ENCODE measurements at regions not wholly inside any gene's neighbourhood (a gene's known extent, or its start where the extent isn't known, plus 50 kb on each side); places are given as distances from the start of the nearest gene placed in this dataset.

- DNase-seq (ENCODE audit: low read depth) = no peak
- TF ChIP-seq, protein P1, sequence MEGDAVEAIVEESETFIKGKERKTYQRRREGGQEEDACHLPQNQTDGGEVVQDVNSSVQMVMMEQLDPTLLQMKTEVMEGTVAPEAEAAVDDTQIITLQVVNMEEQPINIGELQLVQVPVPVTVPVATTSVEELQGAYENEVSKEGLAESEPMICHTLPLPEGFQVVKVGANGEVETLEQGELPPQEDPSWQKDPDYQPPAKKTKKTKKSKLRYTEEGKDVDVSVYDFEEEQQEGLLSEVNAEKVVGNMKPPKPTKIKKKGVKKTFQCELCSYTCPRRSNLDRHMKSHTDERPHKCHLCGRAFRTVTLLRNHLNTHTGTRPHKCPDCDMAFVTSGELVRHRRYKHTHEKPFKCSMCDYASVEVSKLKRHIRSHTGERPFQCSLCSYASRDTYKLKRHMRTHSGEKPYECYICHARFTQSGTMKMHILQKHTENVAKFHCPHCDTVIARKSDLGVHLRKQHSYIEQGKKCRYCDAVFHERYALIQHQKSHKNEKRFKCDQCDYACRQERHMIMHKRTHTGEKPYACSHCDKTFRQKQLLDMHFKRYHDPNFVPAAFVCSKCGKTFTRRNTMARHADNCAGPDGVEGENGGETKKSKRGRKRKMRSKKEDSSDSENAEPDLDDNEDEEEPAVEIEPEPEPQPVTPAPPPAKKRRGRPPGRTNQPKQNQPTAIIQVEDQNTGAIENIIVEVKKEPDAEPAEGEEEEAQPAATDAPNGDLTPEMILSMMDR (IDR thresholded peaks at IDR 0.05; ENCODE audit: control insufficient read depth, extremely low read depth, insufficient read depth) = no peak
- no peak overlapping the region for H3K4me3 ChIP-seq (ENCODE audit: low read depth, low read length)
These were observed 1279.1 kb upstream of the FLRT2 start for GRCh38 chr14:84250893-84251292.

- no peak for DNase-seq (ENCODE audit: low read depth)
- H3K4me3 ChIP-seq (ENCODE audit: low read depth, low read length) = no peak overlapping the region
- TF ChIP-seq, protein P1 (IDR thresholded peaks at IDR 0.05; ENCODE audit: control insufficient read depth, extremely low read depth, insufficient read depth) = no peak
These were observed 1278.4 kb upstream of the FLRT2 start for GRCh38 chr14:84251411-84252115.

- TF ChIP-seq, protein P1 (IDR thresholded peaks at IDR 0.05; ENCODE audit: control insufficient read depth, extremely low read depth, insufficient read depth) = no peak
- no peak overlapping the region for H3K4me3 ChIP-seq (ENCODE audit: low read depth, low read length)
- DNase-seq (ENCODE audit: low read depth) = no peak
These were observed 1277.2 kb upstream of the FLRT2 start for GRCh38 chr14:84252706-84253105.

DNA sequence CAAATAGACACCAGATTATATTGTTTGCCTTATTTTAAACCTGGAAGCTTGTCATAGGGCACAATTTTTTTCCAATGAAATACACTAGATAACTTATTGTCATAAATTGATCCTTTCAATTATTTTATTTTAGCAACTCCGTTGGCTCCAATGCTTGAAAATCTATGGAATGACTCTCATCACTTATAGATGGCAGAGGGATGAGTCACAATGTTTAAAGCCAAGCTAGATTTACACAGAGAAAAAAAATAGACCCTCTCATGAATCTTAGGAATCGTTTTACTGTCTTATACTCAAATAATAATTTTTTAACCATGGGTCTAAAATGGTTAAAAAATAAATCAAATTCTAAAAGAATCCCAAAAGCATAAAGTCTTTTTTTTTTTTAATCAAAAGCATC is 1276.6 kb upstream of the FLRT2 start:
- H3K4me3 ChIP-seq (ENCODE audit: low read depth, low read length) = no peak overlapping the region
- TF ChIP-seq, protein P1 (IDR thresholded peaks at IDR 0.05; ENCODE audit: control insufficient read depth, extremely low read depth, insufficient read depth) = no peak
- no peak for DNase-seq (ENCODE audit: low read depth)

GRCh38 chr14:84254290-84254689 is 1275.7 kb upstream of the FLRT2 start:
- TF ChIP-seq, protein P1 (IDR thresholded peaks at IDR 0.05; ENCODE audit: control insufficient read depth, extremely low read depth, insufficient read depth) = no peak
- H3K4me3 ChIP-seq (ENCODE audit: low read depth, low read length) = no peak overlapping the region
- peak; percentile 75 for DNase-seq (ENCODE audit: low read depth)

DNA sequence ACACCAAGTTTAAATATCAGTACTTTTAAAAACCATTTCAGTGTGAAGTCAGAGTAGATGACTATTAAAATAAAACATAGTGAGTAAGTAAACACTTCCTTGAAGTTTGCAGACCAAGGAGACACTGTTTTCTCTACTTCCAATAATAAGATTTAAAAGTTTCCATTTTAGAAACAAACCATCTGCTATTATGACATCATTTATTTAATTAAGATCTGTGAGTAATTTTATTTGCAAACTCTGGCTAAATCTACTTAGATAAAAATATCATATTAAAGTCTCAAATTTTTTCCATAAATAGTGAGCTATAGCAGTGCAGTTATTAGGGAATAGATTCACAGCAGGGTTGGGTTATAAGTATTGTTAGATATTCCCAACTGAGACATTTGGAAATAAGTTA is 1267.0 kb upstream of the FLRT2 start:
- H3K4me3 ChIP-seq (ENCODE audit: low read depth, low read length) = no peak overlapping the region
- TF ChIP-seq, protein P1 (IDR thresholded peaks at IDR 0.05; ENCODE audit: control insufficient read depth, extremely low read depth, insufficient read depth) = no peak
- DNase-seq (ENCODE audit: low read depth) = no peak

- TF ChIP-seq, protein P1 (IDR thresholded peaks at IDR 0.05; ENCODE audit: control insufficient read depth, extremely low read depth, insufficient read depth) = no peak
- no peak for DNase-seq (ENCODE audit: low read depth)
These were observed 1257.6 kb upstream of the FLRT2 start for GRCh38 chr14:84272290-84272721.

More at GRCh38 chr14:84272290-84272721, 1257.6 kb upstream of the FLRT2 start:
- no peak overlapping the region for H3K4me3 ChIP-seq (ENCODE audit: low read depth, low read length)

All from LNCaP clone FGC (cell line).